ENCODE measurements at regions not wholly inside any gene's neighbourhood (a gene's known extent, or its start where the extent isn't known, plus 50 kb on each side); places are given as distances from the start of the nearest gene placed in this dataset.
A peak's percentile ranks its signal among the peaks of the same experiment; 100 is the strongest.

- TF ChIP-seq CTCF (conservative IDR thresholded peaks at IDR 0.05; ENCODE audit: low read depth, low read length), result no peak
- Histone ChIP-seq H3K4me3 (IDR thresholded peaks at IDR 0.05; ENCODE audit: insufficient read depth, low read depth, low read length) (no peak overlapping the region), H3K9ac (peak overlapping the region; percentile 56; the same call in 1 of the 2 replicates)
Observed at GRCh38 chr7:49397750-49398149, 375.7 kb upstream of the VWC2 start.

GRCh38 chr7:49398236-49398635 lies 375.2 kb upstream of the VWC2 start:
- peaks cover 60% of the 10 kb centered on the region for H3K4me1 ChIP-seq (ENCODE audit: low read depth, poor library complexity, severe bottlenecking)
- no peaks in the 10 kb centered on the region for H4K20me1 ChIP-seq (ENCODE audit: insufficient read depth)
- H3K27ac ChIP-seq, result peak overlapping the region; percentile 86
- H3K4me2 ChIP-seq, result peak overlapping the region; percentile 56
- no peak for TF ChIP-seq CTCF (conservative IDR thresholded peaks at IDR 0.05; ENCODE audit: low read depth, low read length)
- no peaks in the 10 kb centered on the region for H3K79me2 ChIP-seq (ENCODE audit: insufficient read depth, low read depth)
- peak overlapping the region; percentile 48 for H2AFZ ChIP-seq (ENCODE audit: low read depth)
- H3K4me3 ChIP-seq (IDR thresholded peaks at IDR 0.05; ENCODE audit: insufficient read depth, low read depth, low read length), result no peak overlapping the region
- H3K36me3 ChIP-seq (ENCODE audit: insufficient read depth), result no peaks in the 10 kb centered on the region
- peak overlapping the region; percentile 56; the same call in 1 of the 2 replicates for H3K9ac ChIP-seq
- no peaks in the 10 kb centered on the region for H3K27me3 ChIP-seq (ENCODE audit: insufficient read depth, low read depth)

More at GRCh38 chr7:49397750-49398149, 375.7 kb upstream of the VWC2 start:
- peak overlapping the region; percentile 48 for H2AFZ ChIP-seq (ENCODE audit: low read depth)
- no peaks in the 10 kb centered on the region for H4K20me1 ChIP-seq (ENCODE audit: insufficient read depth)
- H3K36me3 ChIP-seq (ENCODE audit: insufficient read depth), result no peaks in the 10 kb centered on the region
- H3K4me1 ChIP-seq (ENCODE audit: low read depth, poor library complexity, severe bottlenecking), result peaks cover 60% of the 10 kb centered on the region
- no peaks in the 10 kb centered on the region for H3K79me2 ChIP-seq (ENCODE audit: insufficient read depth, low read depth)
- no peaks in the 10 kb centered on the region for H3K27me3 ChIP-seq (ENCODE audit: insufficient read depth, low read depth)
- peak overlapping the region; percentile 86 for H3K27ac ChIP-seq
- peak overlapping the region; percentile 56 for H3K4me2 ChIP-seq

GRCh38 chr7:49398746-49399145 lies 374.7 kb upstream of the VWC2 start:
- H2AFZ ChIP-seq (ENCODE audit: low read depth), result peak overlapping the region; percentile 48

GRCh38 chr7:49400891-49401550 lies 372.4 kb upstream of the VWC2 start:
- no peak overlapping the region for H3K4me3 ChIP-seq (IDR thresholded peaks at IDR 0.05; ENCODE audit: insufficient read depth, low read depth, low read length)
- no peaks in the 10 kb centered on the region for H3K27me3 ChIP-seq (ENCODE audit: insufficient read depth, low read depth)
- no peak for TF ChIP-seq CTCF (conservative IDR thresholded peaks at IDR 0.05; ENCODE audit: low read depth, low read length)
- peak overlapping the region; percentile 5; the same call in 1 of the 2 replicates for H3K27ac ChIP-seq
- peaks cover 60% of the 10 kb centered on the region for H3K4me1 ChIP-seq (ENCODE audit: low read depth, poor library complexity, severe bottlenecking)
- no peak overlapping the region for H3K9ac ChIP-seq
- H3K4me2 ChIP-seq, result peak overlapping the region; percentile 31
- no peaks in the 10 kb centered on the region for H3K36me3 ChIP-seq (ENCODE audit: insufficient read depth)
- no peaks in the 10 kb centered on the region for H3K79me2 ChIP-seq (ENCODE audit: insufficient read depth, low read depth)
- H2AFZ ChIP-seq (ENCODE audit: low read depth), result peak overlapping the region; percentile 23; the same call in 1 of the 2 replicates
- no peaks in the 10 kb centered on the region for H4K20me1 ChIP-seq (ENCODE audit: insufficient read depth)

More at GRCh38 chr7:49398746-49399145, 374.7 kb upstream of the VWC2 start:
- no peaks in the 10 kb centered on the region for H3K27me3 ChIP-seq (ENCODE audit: insufficient read depth, low read depth)
- H3K36me3 ChIP-seq (ENCODE audit: insufficient read depth), result no peaks in the 10 kb centered on the region
- peak overlapping the region; percentile 86 for H3K27ac ChIP-seq
- peaks cover 60% of the 10 kb centered on the region for H3K4me1 ChIP-seq (ENCODE audit: low read depth, poor library complexity, severe bottlenecking)
- no peak for TF ChIP-seq CTCF (conservative IDR thresholded peaks at IDR 0.05; ENCODE audit: low read depth, low read length)
- no peak overlapping the region for H3K4me3 ChIP-seq (IDR thresholded peaks at IDR 0.05; ENCODE audit: insufficient read depth, low read depth, low read length)
- H3K4me2 ChIP-seq, result peak overlapping the region; percentile 56
- no peaks in the 10 kb centered on the region for H3K79me2 ChIP-seq (ENCODE audit: insufficient read depth, low read depth)
- peak overlapping the region; percentile 56; the same call in 1 of the 2 replicates for H3K9ac ChIP-seq
- no peaks in the 10 kb centered on the region for H4K20me1 ChIP-seq (ENCODE audit: insufficient read depth)

Measured in KMS-11 (cell line).